DND-41 (cell line): ENCODE measurements at regions not wholly inside any gene's neighbourhood (a gene's known extent, or its start where the extent isn't known, plus 50 kb on each side); places are given as distances from the start of the nearest gene placed in this dataset.
A peak's percentile ranks its signal among the peaks of the same experiment; 100 is the strongest.

ENCODE experiments used
- ATAC-seq: fragments of 200-7000 bp; cut with Tn5 transposase; 3 replicates; pipeline ENCODE4 v1.9.1; 2021; ENCODE audit warnings: low read depth; ENCODE audit not compliant: insufficient read depth
- DNase-seq: peaks from one replicate; pipeline ENCODE4 v3.0.0-alpha.2; 2020
- H2AFZ ChIP-seq: 2 replicates; pipeline ENCODE4 v1.6.0; 2012; ENCODE audit warnings: low read depth, low read length
- H3K27ac ChIP-seq: 2 replicates; pipeline ENCODE4 v1.5.1; 2012; ENCODE audit warnings: low read length, inconsistent platforms
- H3K27me3 ChIP-seq: fragments of 200-600 bp; sonication (generic); 2 replicates; pipeline ENCODE4 v1.6.0; 2012; ENCODE audit warnings: low read length, mild to moderate bottlenecking, inconsistent platforms; ENCODE audit not compliant: insufficient read depth, poor library complexity
- H3K36me3 ChIP-seq: 2 replicates; pipeline ENCODE4 v1.5.1; 2012; ENCODE audit warnings: low read length, inconsistent platforms; ENCODE audit not compliant: insufficient read depth
- H3K4me1 ChIP-seq: 2 replicates; pipeline ENCODE4 v1.5.1; 2012; ENCODE audit warnings: mild to moderate bottlenecking, low read length; ENCODE audit not compliant: insufficient read depth
- H3K4me2 ChIP-seq: 2 replicates; pipeline ENCODE4 v1.6.0; 2012; ENCODE audit warnings: mild to moderate bottlenecking, moderate library complexity, low read length, inconsistent platforms; ENCODE audit not compliant: insufficient read depth
- H3K4me3 ChIP-seq, 2 experiments: fragments of 200-600 bp in 1 of 2; shearing (Covaris generic) in 1 of 2; 2 replicates each; pipeline ENCODE4 v1.5.1; 2012 to 2016; ENCODE audit warnings: inconsistent platforms in 2 of 2, low read length in 2 of 2, mild to moderate bottlenecking in 2 of 2, low read depth in 1 of 2, moderate library complexity in 1 of 2
- H3K79me2 ChIP-seq: 2 replicates; pipeline ENCODE4 v1.6.0; 2012; ENCODE audit warnings: low read length, inconsistent platforms; ENCODE audit not compliant: insufficient read depth
- H3K9ac ChIP-seq: 2 replicates; pipeline ENCODE4 v1.6.0; 2012; ENCODE audit warnings: low read depth, mild to moderate bottlenecking, inconsistent platforms, low read length, moderate library complexity
- H3K9me3 ChIP-seq: 2 replicates; pipeline ENCODE4 v1.5.1; 2012; ENCODE audit warnings: low read length, moderate library complexity, mild to moderate bottlenecking, inconsistent platforms; ENCODE audit not compliant: insufficient read depth, severe bottlenecking
- H4K20me1 ChIP-seq: 2 replicates; pipeline ENCODE4 v1.6.0; 2012; ENCODE audit warnings: low read length; ENCODE audit not compliant: insufficient read depth
- CTCF ChIP-seq: IDR thresholded peaks from 2 replicates; pipeline ENCODE4 v1.5.1; 2012; ENCODE audit warnings: borderline replicate concordance, low read length, moderate library complexity, mild to moderate bottlenecking; ENCODE audit not compliant: poor library complexity, severe bottlenecking; ENCODE audit errors: extremely low read depth
- EZH2 ChIP-seq: IDR thresholded peaks from 3 replicates; pipeline ENCODE4 v1.6.1; 2012; ENCODE audit warnings: borderline replicate concordance, low read depth, mild to moderate bottlenecking, moderate library complexity, low read length, inconsistent platforms; ENCODE audit not compliant: severe bottlenecking

- Histone ChIP-seq H3K79me2 (no peaks in the 10 kb centered on the region), H3K4me1 (no peaks in the 10 kb centered on the region), H3K4me2 (no peak overlapping the region), H3K9ac (no peak overlapping the region), H3K9me3 (no peaks in the 10 kb centered on the region), H4K20me1 (no peaks in the 10 kb centered on the region), H3K27me3 (no peaks in the 10 kb centered on the region), H3K4me3 (no peak overlapping the region), H3K36me3 (no peaks in the 10 kb centered on the region), H3K27ac (no peak overlapping the region), H2AFZ (no peak overlapping the region)
- DNase-seq: no peak
- no peak for ATAC-seq
- TF ChIP-seq CTCF (no peak), EZH2 (no peak)
Measured at GRCh38 chr3:66797889-66798560, 200.1 kb upstream of the KBTBD8 start.

- H4K20me1 ChIP-seq: no peaks in the 10 kb centered on the region
- H3K79me2 ChIP-seq: no peaks in the 10 kb centered on the region
- DNase-seq: no peak
- no peak overlapping the region for H3K27ac ChIP-seq
- TF ChIP-seq EZH2 (no peak), CTCF (no peak)
- ATAC-seq: no peak
- H3K4me1 ChIP-seq: peaks cover 7% of the 10 kb centered on the region; the same call in 1 of the 2 replicates
- no peak overlapping the region for H3K4me2 ChIP-seq
- no peak overlapping the region for H3K9ac ChIP-seq
- no peak overlapping the region for H2AFZ ChIP-seq
- H3K4me3 ChIP-seq: no peak overlapping the region
- no peaks in the 10 kb centered on the region for H3K27me3 ChIP-seq
- H3K36me3 ChIP-seq: no peaks in the 10 kb centered on the region
- H3K9me3 ChIP-seq: no peaks in the 10 kb centered on the region
Measured at GRCh38 chr3:66800941-66801545, 197.1 kb upstream of the KBTBD8 start.

- H3K79me2 ChIP-seq: no peaks in the 10 kb centered on the region
- TF ChIP-seq CTCF (peak; percentile 48), EZH2 (no peak)
- H3K9me3 ChIP-seq: no peaks in the 10 kb centered on the region
- H3K4me2 ChIP-seq: no peak overlapping the region
- H4K20me1 ChIP-seq: no peaks in the 10 kb centered on the region
- H3K36me3 ChIP-seq: no peaks in the 10 kb centered on the region
- H3K27me3 ChIP-seq: no peaks in the 10 kb centered on the region
- DNase-seq: no peak
- no peak overlapping the region for H3K4me3 ChIP-seq
- no peak for ATAC-seq
- no peak overlapping the region for H3K27ac ChIP-seq
- peaks cover 11% of the 10 kb centered on the region; the same call in 1 of the 2 replicates for H3K4me1 ChIP-seq
- H2AFZ ChIP-seq: no peak overlapping the region
- no peak overlapping the region for H3K9ac ChIP-seq
Measured at GRCh38 chr3:66803206-66803605, 194.9 kb upstream of the KBTBD8 start.
